ENCODE measurements at regions not wholly inside any gene's neighbourhood (a gene's known extent, or its start where the extent isn't known, plus 50 kb on each side); places are given as distances from the start of the nearest gene placed in this dataset.

DNA sequence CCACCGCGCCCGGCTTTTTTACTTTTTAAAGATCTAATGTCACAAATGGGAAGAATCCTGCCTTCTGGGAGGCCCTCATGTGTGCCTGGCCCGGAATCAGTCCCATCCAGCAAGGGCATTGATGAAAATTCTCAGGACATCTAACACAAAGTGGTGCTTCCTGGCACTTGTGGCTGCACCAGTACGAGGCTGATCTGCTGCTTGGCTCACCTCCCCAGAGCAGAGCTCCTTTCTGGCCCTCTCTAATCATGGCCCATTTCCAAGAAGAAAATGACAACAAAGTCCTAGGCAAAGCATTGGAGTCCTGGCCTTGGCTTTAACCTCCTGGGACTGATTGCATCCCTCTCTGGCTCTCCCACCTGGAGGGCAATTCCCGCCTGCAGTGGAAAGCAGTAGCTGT is 50.7 kb upstream of the SIAH1 start:
- no TSS peak for BruUV-seq (replicated peaks)
- Histone ChIP-seq H2AK9ac (replicated peaks; ENCODE audit: low read depth, low read length, poor library complexity) (no peak overlapping the region), H3K9ac (ENCODE audit: low read depth, low read length) (no peak overlapping the region), H2AFZ (replicated peaks; ENCODE audit: low read length, poor library complexity) (no peak overlapping the region), H2AK5ac (ENCODE audit: low read depth, low read length) (no peak overlapping the region), H3K27ac (ENCODE audit: insufficient read depth, low read length) (no peak overlapping the region), H3K4me1 (ENCODE audit: control insufficient read depth, insufficient read depth, low read length) (peaks cover 7% of the 10 kb centered on the region), H4K20me1 (ENCODE audit: insufficient read depth, low read length) (no peaks in the 10 kb centered on the region), H2BK20ac (ENCODE audit: low read depth, low read length) (no peak overlapping the region; the same call in 1 of the 2 replicates), H3K4me3 (ENCODE audit: insufficient read depth, low read depth, low read length) (no peak overlapping the region), H4K91ac (ENCODE audit: insufficient read depth, low read depth, low read length) (no peak overlapping the region), H3K9me3 (ENCODE audit: control insufficient read depth, insufficient read depth, low read length) (no peaks in the 10 kb centered on the region), H3K56ac (ENCODE audit: extremely low read depth, insufficient read depth, low read length) (no peak overlapping the region), H2BK120ac (ENCODE audit: low read depth, low read length) (peak overlapping the region; percentile 32; the same call in 1 of the 2 replicates), H3K79me1 (ENCODE audit: low read depth in 1 of 2, low read length in 2 of 2) (no peaks in the 10 kb centered on the region), H3K9me1 (ENCODE audit: insufficient read depth, low read length) (peaks cover 12% of the 10 kb centered on the region), H3K36me3 (ENCODE audit: control insufficient read depth, insufficient read depth, low read length) (no peaks in the 10 kb centered on the region), H2BK5ac (ENCODE audit: low read depth, low read length, poor library complexity, severe bottlenecking) (no peak overlapping the region), H3K4me2 (ENCODE audit: low read depth, low read length) (no peak overlapping the region), H3K14ac (replicated peaks; ENCODE audit: low read depth, low read length) (no peak overlapping the region), H3K27me3 (ENCODE audit: control insufficient read depth, insufficient read depth, low read length) (no peaks in the 10 kb centered on the region), H4K8ac (ENCODE audit: low read depth in 2 of 2, low read length in 2 of 2) (no peak overlapping the region), H4K5ac (ENCODE audit: low read depth, low read length) (no peak overlapping the region), H3K4ac (ENCODE audit: low read depth, low read length) (no peak overlapping the region), H2BK15ac (ENCODE audit: low read depth, low read length) (no peak overlapping the region), H3K23ac (ENCODE audit: low read depth, low read length) (no peak overlapping the region), H3K18ac (ENCODE audit: low read depth, low read length) (no peak overlapping the region)
- 87% methylated on average over 3 of the region's 6 CpGs; no CpG with 5 or more reads in 1 of the 2 experiments for WGBS, 2 experiments (ENCODE audit: extremely low coverage in 2 of 2, insufficient read length in 1 of 2)
- intact Hi-C loops (cut with micrococcal nuclease) (no loop called here), dilution Hi-C loops (cut with HindIII; ENCODE audit: low sequenced_read_pairs, unreplicated experiment) (no loop called here), in situ Hi-C loops (cut with MboI; ENCODE audit: low sequenced_read_pairs) (no loop called here)
- DNase-seq (no peak), ATAC-seq (ENCODE audit: low read depth) (no peak)
- TF ChIP-seq RCOR1 (IDR thresholded peaks at IDR 0.05; ENCODE audit: insufficient replicate concordance, low read length) (no peak), POLR2A (IDR thresholded peaks at IDR 0.05; ENCODE audit: low read depth, low read length) (no peak)
- CTCF ChIA-PET: interaction anchor here (0.7 kb wide), 1 partner anchor 12 kb away, joined by 3 read pairs; no protein-coding TSS in a partner anchor
- POLR2A ChIA-PET (ENCODE audit: unreplicated experiment): no interaction called here

Measured in IMR-90 (cell line).